ENCODE measurements at regions not wholly inside any gene's neighbourhood (a gene's known extent, or its start where the extent isn't known, plus 50 kb on each side); places are given as distances from the start of the nearest gene placed in this dataset.

DNA sequence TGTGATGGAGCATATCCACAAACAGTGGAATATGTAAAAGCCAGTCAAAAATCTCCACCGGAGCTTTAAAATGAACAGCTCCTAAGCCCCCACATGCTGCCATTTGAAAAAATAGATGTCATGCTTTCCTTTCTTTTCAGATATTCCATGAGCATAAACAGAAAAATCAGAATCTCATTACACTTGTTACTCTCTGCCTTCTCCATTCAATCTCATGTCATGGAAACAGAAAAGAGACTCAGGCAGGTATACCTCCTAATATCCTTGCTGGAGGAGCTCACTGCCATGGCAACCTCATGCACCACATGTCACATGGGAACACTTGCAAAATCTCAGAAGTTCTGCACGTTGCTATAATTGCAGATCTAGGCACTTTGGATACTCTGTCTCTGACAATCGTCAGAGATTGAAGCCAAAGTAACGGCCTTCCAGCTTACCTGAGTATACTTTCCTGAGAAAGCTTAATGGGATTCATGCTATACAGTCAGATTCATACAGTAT is 317.0 kb upstream of the ADAMTS9 start:
- Histone ChIP-seq H3K27me3 (replicated peaks in 1 of 2; ENCODE audit: control insufficient read depth in 2 of 2, insufficient read depth in 2 of 2, low read length in 1 of 2) (no peaks in the 10 kb centered on the region), H3K4me3 (no peak overlapping the region), H3K9ac (ENCODE audit: control insufficient read depth, insufficient read depth, low read length) (no peak overlapping the region), H3K27ac (ENCODE audit: control insufficient read depth, insufficient read depth) (no peak overlapping the region), H3K4me1 (ENCODE audit: control insufficient read depth, insufficient read depth, low read length) (no peaks in the 10 kb centered on the region), H3K79me2 (ENCODE audit: control insufficient read depth, insufficient read depth, low read length) (no peaks in the 10 kb centered on the region), H4K20me1 (ENCODE audit: control insufficient read depth, insufficient read depth) (no peaks in the 10 kb centered on the region), H3K36me3 (ENCODE audit: control insufficient read depth in 2 of 2, insufficient read depth in 2 of 2, low read length in 1 of 2) (no peaks in the 10 kb centered on the region), H2AFZ (ENCODE audit: control insufficient read depth, low read depth, low read length) (no peak overlapping the region), H3K9me3 (replicated peaks; ENCODE audit: control insufficient read depth, insufficient read depth, low read length) (no peaks in the 10 kb centered on the region), H3K4me2 (ENCODE audit: control insufficient read depth, insufficient read depth) (no peak overlapping the region)
- BruUV-seq (replicated peaks): no TSS peak
- in situ Hi-C loops (cut with MboI): no loop called here
- TF ChIP-seq HCFC1 (IDR thresholded peaks at IDR 0.05; ENCODE audit: low read length) (no peak), EED (IDR thresholded peaks at IDR 0.05; ENCODE audit: low read depth) (no peak), SREBF2 (IDR thresholded peaks at IDR 0.05; ENCODE audit: low read length) (no peak), RAD51 (IDR thresholded peaks at IDR 0.05) (no peak), PAX5 (IDR thresholded peaks at IDR 0.05; ENCODE audit: borderline replicate concordance, low read depth, low read length) (no peak), CREB1 (IDR thresholded peaks at IDR 0.05; ENCODE audit: low read depth) (no peak), TCF12 (IDR thresholded peaks at IDR 0.05; ENCODE audit: low read depth, low read length) (no peak), STAT3 (IDR thresholded peaks at IDR 0.05; ENCODE audit: low read depth, low read length) (no peak), ZNF24 (IDR thresholded peaks at IDR 0.05) (no peak), STAT1 (conservative IDR thresholded peaks at IDR 0.05) (no peak), YY1 (IDR thresholded peaks at IDR 0.05; ENCODE audit: low read depth, low read length) (no peak), CBX5 (IDR thresholded peaks at IDR 0.05; ENCODE audit: low read depth) (no peak), RFX5 (IDR thresholded peaks at IDR 0.05; ENCODE audit: low read depth, low read length) (no peak), CREM (IDR thresholded peaks at IDR 0.05; ENCODE audit: low read depth) (no peak), CBX3 (IDR thresholded peaks at IDR 0.05; ENCODE audit: borderline replicate concordance, low read depth) (no peak), EZH2 (IDR thresholded peaks at IDR 0.05; ENCODE audit: borderline replicate concordance, control insufficient read depth, low read depth, low read length) (no peak)
- TF ChIP-seq, protein P1, sequence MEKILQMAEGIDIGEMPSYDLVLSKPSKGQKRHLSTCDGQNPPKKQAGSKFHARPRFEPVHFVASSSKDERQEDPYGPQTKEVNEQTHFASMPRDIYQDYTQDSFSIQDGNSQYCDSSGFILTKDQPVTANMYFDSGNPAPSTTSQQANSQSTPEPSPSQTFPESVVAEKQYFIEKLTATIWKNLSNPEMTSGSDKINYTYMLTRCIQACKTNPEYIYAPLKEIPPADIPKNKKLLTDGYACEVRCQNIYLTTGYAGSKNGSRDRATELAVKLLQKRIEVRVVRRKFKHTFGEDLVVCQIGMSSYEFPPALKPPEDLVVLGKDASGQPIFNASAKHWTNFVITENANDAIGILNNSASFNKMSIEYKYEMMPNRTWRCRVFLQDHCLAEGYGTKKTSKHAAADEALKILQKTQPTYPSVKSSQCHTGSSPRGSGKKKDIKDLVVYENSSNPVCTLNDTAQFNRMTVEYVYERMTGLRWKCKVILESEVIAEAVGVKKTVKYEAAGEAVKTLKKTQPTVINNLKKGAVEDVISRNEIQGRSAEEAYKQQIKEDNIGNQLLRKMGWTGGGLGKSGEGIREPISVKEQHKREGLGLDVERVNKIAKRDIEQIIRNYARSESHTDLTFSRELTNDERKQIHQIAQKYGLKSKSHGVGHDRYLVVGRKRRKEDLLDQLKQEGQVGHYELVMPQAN (conservative IDR thresholded peaks at IDR 0.05): no peak
- TF ChIP-seq, protein P2, sequence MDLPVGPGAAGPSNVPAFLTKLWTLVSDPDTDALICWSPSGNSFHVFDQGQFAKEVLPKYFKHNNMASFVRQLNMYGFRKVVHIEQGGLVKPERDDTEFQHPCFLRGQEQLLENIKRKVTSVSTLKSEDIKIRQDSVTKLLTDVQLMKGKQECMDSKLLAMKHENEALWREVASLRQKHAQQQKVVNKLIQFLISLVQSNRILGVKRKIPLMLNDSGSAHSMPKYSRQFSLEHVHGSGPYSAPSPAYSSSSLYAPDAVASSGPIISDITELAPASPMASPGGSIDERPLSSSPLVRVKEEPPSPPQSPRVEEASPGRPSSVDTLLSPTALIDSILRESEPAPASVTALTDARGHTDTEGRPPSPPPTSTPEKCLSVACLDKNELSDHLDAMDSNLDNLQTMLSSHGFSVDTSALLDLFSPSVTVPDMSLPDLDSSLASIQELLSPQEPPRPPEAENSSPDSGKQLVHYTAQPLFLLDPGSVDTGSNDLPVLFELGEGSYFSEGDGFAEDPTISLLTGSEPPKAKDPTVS (IDR thresholded peaks at IDR 0.05; ENCODE audit: low read depth, low read length): no peak
- TF ChIP-seq, protein P3, sequence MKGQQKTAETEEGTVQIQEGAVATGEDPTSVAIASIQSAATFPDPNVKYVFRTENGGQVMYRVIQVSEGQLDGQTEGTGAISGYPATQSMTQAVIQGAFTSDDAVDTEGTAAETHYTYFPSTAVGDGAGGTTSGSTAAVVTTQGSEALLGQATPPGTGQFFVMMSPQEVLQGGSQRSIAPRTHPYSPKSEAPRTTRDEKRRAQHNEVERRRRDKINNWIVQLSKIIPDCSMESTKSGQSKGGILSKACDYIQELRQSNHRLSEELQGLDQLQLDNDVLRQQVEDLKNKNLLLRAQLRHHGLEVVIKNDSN (IDR thresholded peaks at IDR 0.05; ENCODE audit: borderline replicate concordance, extremely low read length, insufficient read depth, low read depth, low read length): no peak
- TF ChIP-seq, protein P4, sequence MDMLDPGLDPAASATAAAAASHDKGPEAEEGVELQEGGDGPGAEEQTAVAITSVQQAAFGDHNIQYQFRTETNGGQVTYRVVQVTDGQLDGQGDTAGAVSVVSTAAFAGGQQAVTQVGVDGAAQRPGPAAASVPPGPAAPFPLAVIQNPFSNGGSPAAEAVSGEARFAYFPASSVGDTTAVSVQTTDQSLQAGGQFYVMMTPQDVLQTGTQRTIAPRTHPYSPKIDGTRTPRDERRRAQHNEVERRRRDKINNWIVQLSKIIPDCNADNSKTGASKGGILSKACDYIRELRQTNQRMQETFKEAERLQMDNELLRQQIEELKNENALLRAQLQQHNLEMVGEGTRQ (IDR thresholded peaks at IDR 0.05; ENCODE audit: borderline replicate concordance, low read depth, low read length): no peak
- no peak for ATAC-seq
- RAD21 ChIA-PET (ENCODE audit: unreplicated experiment): no interaction called here
- POLR2A ChIA-PET: no interaction called here
- SMC1A ChIA-PET (ENCODE audit: uncharacterized antibody, unreplicated experiment): interaction anchor here (0.7 kb wide), 1 partner anchor 10 kb away, joined by 3 read pairs; no protein-coding TSS in a partner anchor
- FAIRE-seq: no peak
- CTCF ChIA-PET: no interaction called here
- intact Hi-C loops (cut with micrococcal nuclease; ENCODE audit: unreplicated experiment): no loop called here
- 14% methylated on average over 4 of the region's 4 CpGs for whole genome bisulfite sequencing (ENCODE audit: insufficient coverage, insufficient replicate concordance, low lambda C conversion rate, missing lambda C conversion rate)
- DNase-seq (ENCODE audit: low read depth, low spot score): no peak

Data from GM12878 (cell line).